ENCODE measurements at regions not wholly inside any gene's neighbourhood (a gene's known extent, or its start where the extent isn't known, plus 50 kb on each side); places are given as distances from the start of the nearest gene placed in this dataset.
A peak's percentile ranks its signal among the peaks of the same experiment; 100 is the strongest.
"Not testable (repeated sequence)": the region's sequence is repeated elsewhere in the genome, so short reads cannot be mapped to it uniquely, and the experiment has no call there.

DNA sequence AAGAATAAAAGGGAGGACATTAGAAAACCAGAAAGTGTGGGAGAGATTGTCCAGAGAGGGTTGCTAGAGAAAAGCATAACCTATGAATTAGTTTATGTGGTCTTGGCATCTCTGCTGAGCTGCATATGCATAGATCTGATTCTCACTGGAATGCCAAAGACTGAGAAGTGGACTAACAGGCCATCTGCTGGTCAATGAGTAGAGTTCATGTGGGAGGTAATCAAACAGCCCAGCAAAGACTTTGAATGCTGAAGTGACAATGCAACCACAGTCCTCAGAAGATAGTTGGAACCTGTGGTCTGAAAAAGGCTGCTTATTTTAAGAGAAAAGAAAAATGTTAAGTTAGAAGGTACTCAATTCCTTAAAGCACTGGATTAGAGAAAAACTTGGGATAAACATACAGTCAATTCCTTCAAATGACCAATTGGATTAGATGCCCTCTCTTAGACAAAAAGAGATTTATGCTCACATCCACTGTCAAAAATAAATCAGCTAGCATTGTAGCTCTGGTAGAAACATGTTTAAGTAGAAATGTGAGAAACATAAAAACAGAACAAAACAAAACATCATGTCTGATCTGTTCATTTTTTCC, 382.8 kb downstream of the AMY1C start:
- TF ChIP-seq, protein P1, sequence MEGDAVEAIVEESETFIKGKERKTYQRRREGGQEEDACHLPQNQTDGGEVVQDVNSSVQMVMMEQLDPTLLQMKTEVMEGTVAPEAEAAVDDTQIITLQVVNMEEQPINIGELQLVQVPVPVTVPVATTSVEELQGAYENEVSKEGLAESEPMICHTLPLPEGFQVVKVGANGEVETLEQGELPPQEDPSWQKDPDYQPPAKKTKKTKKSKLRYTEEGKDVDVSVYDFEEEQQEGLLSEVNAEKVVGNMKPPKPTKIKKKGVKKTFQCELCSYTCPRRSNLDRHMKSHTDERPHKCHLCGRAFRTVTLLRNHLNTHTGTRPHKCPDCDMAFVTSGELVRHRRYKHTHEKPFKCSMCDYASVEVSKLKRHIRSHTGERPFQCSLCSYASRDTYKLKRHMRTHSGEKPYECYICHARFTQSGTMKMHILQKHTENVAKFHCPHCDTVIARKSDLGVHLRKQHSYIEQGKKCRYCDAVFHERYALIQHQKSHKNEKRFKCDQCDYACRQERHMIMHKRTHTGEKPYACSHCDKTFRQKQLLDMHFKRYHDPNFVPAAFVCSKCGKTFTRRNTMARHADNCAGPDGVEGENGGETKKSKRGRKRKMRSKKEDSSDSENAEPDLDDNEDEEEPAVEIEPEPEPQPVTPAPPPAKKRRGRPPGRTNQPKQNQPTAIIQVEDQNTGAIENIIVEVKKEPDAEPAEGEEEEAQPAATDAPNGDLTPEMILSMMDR (IDR thresholded peaks at IDR 0.05), result peak; percentile 68
- TF ChIP-seq EZH2 (IDR thresholded peaks at IDR 0.05), result no peak
- no peaks in the 10 kb centered on the region for H3K4me1 ChIP-seq
- no peak overlapping the region for H3K4me3 Mint-ChIP-seq
- H3K9me3 ChIP-seq (ENCODE audit: low read depth), result no peaks in the 10 kb centered on the region
- H3K36me3 Mint-ChIP-seq, result no peaks in the 10 kb centered on the region
- DNase-seq (ENCODE audit: low spot score), result peak; percentile 68
- no peaks in the 10 kb centered on the region for H3K36me3 ChIP-seq
- H3F3A ChIP-seq (ENCODE audit: low read depth), result no peaks in the 10 kb centered on the region
- no peak overlapping the region for H3K27ac ChIP-seq
- no peaks in the 10 kb centered on the region for H3K27me3 Mint-ChIP-seq (ENCODE audit: insufficient read depth, low read depth)
- no peak overlapping the region for H3K4me3 ChIP-seq
- H3K9ac ChIP-seq, result no peak overlapping the region
- H3K9me3 Mint-ChIP-seq, result no peaks in the 10 kb centered on the region
- no peak overlapping the region for H3K4me2 ChIP-seq
- peak overlapping the region; percentile 24 for H2AFZ ChIP-seq (replicated peaks)
- no peaks in the 10 kb centered on the region for H3K27me3 ChIP-seq
- H3K79me2 ChIP-seq (ENCODE audit: low read depth), result no peaks in the 10 kb centered on the region
- no peaks in the 10 kb centered on the region for H3K4me1 Mint-ChIP-seq
- no peak overlapping the region for H3K27ac Mint-ChIP-seq
- H4K20me1 ChIP-seq (ENCODE audit: low read depth), result no peaks in the 10 kb centered on the region

DNA sequence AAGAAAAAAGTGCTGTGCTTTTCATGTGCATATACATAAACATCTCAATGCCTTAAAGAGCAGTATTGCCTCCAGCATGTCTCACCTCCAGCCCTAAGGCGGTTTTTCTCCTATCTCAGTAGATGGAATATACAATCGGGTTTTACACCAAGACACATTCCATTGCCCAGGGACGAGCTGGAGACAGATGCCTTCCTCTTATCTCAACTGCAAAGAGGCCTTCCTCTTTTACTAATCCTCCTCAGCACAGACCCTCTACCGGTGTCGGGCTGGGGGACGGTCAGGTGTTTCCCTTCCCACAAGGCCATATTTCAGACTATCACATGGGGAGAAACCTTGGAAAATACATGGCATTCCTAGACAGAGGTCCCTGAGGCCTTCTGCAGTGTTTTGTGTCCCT, 385.3 kb downstream of the AMY1C start:
- H3K4me3 Mint-ChIP-seq; DNase-seq (ENCODE audit: low spot score); H3K9ac ChIP-seq; H3K4me3 ChIP-seq; H3F3A ChIP-seq (ENCODE audit: low read depth); H3K27me3 ChIP-seq; H3K27me3 Mint-ChIP-seq (ENCODE audit: insufficient read depth, low read depth); H3K4me1 ChIP-seq; H3K9me3 Mint-ChIP-seq; H3K79me2 ChIP-seq (ENCODE audit: low read depth); H3K27ac Mint-ChIP-seq; H3K36me3 ChIP-seq; H3K9me3 ChIP-seq (ENCODE audit: low read depth); H2AFZ ChIP-seq (replicated peaks); H3K36me3 Mint-ChIP-seq; H3K4me1 Mint-ChIP-seq; H4K20me1 ChIP-seq (ENCODE audit: low read depth); H3K4me2 ChIP-seq; H3K27ac ChIP-seq: not testable (repeated sequence)

DNA sequence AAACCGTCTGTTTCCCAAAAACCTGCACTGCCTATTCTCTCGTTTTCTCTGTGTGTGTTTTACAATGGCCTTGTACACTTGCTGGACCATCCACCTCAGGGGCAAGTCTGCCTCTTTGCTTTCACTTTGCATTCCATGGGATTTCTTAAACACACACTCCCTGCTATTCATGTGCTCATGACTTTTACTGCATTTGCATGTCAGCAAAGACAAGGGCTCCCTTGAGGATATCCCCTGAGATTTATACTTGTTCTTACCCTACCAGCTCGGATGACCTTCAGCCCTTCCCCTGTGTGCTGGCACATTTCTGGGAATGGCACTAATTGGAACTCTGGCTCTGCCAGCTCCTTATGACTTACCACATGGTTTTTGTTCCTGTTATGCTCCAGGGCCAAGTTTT, 386.9 kb downstream of the AMY1C start:
- H3K27ac Mint-ChIP-seq, result no peak overlapping the region
- H3K27me3 ChIP-seq, result no peaks in the 10 kb centered on the region
- DNase-seq (ENCODE audit: low spot score), result no peak
- H3K4me3 Mint-ChIP-seq, result no peak overlapping the region
- no peak overlapping the region for H3K4me2 ChIP-seq
- no peaks in the 10 kb centered on the region for H4K20me1 ChIP-seq (ENCODE audit: low read depth)
- no peaks in the 10 kb centered on the region for H3K4me1 Mint-ChIP-seq
- no peak overlapping the region for H3K9ac ChIP-seq
- H3K4me3 ChIP-seq, result no peak overlapping the region
- H3F3A ChIP-seq (ENCODE audit: low read depth), result no peaks in the 10 kb centered on the region
- H3K9me3 Mint-ChIP-seq, result no peaks in the 10 kb centered on the region
- H3K27ac ChIP-seq, result no peak overlapping the region
- no peaks in the 10 kb centered on the region for H3K36me3 ChIP-seq
- no peak overlapping the region for H2AFZ ChIP-seq (replicated peaks)
- no peaks in the 10 kb centered on the region for H3K4me1 ChIP-seq
- no peaks in the 10 kb centered on the region for H3K9me3 ChIP-seq (ENCODE audit: low read depth)
- TF ChIP-seq, protein P1 (IDR thresholded peaks at IDR 0.05), result no peak
- TF ChIP-seq EZH2phosphoT487 (IDR thresholded peaks at IDR 0.05), result no peak
- no peak for TF ChIP-seq EZH2 (IDR thresholded peaks at IDR 0.05)
- H3K27me3 Mint-ChIP-seq (ENCODE audit: insufficient read depth, low read depth), result no peaks in the 10 kb centered on the region
- no peaks in the 10 kb centered on the region for H3K79me2 ChIP-seq (ENCODE audit: low read depth)
- H3K36me3 Mint-ChIP-seq, result no peaks in the 10 kb centered on the region

DNA sequence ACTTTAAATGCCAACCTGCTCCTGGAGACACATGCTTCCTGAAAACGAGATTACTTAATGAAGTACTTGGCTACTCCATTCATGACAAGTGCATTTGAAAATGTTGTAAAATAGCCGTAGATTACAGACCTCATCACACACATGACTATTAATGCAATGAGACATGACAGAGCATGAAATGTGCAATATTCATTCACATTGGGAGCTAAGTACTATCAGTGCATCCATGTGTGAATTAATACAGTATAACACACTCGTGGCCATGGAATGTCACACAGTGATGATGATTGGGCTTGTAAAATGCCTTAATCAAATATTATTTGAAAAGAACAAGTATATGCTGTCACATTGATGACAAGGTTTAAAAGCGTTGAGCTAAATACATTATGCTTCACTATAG, 407.0 kb downstream of the AMY1C start:
- no peaks in the 10 kb centered on the region for H3K36me3 Mint-ChIP-seq
- TF ChIP-seq, protein P1 (IDR thresholded peaks at IDR 0.05), result no peak
- TF ChIP-seq EZH2phosphoT487 (IDR thresholded peaks at IDR 0.05) (no peak), EZH2 (IDR thresholded peaks at IDR 0.05) (no peak)
- no peaks in the 10 kb centered on the region for H4K20me1 ChIP-seq (ENCODE audit: low read depth)
- H3K9ac ChIP-seq, result no peak overlapping the region
- H3K4me3 ChIP-seq, result no peak overlapping the region
- no peaks in the 10 kb centered on the region for H3K4me1 Mint-ChIP-seq
- DNase-seq (ENCODE audit: low spot score), result no peak
- no peaks in the 10 kb centered on the region for H3K36me3 ChIP-seq
- H3K27me3 Mint-ChIP-seq (ENCODE audit: insufficient read depth, low read depth), result no peaks in the 10 kb centered on the region
- no peak overlapping the region for H2AFZ ChIP-seq (replicated peaks)
- H3K4me3 Mint-ChIP-seq, result no peak overlapping the region
- H3K4me2 ChIP-seq, result no peak overlapping the region
- no peaks in the 10 kb centered on the region for H3F3A ChIP-seq (ENCODE audit: low read depth)
- H3K27ac Mint-ChIP-seq, result no peak overlapping the region
- no peaks in the 10 kb centered on the region for H3K79me2 ChIP-seq (ENCODE audit: low read depth)
- H3K9me3 Mint-ChIP-seq, result no peaks in the 10 kb centered on the region
- no peaks in the 10 kb centered on the region for H3K27me3 ChIP-seq
- no peak overlapping the region for H3K27ac ChIP-seq
- no peaks in the 10 kb centered on the region for H3K4me1 ChIP-seq
- no peaks in the 10 kb centered on the region for H3K9me3 ChIP-seq (ENCODE audit: low read depth)
